Fibroblast of upper back skin (primary cell): ENCODE measurements at regions not wholly inside any gene's neighbourhood (a gene's known extent, or its start where the extent isn't known, plus 50 kb on each side); places are given as distances from the start of the nearest gene placed in this dataset.

ENCODE experiments used
- DNase-seq: peaks from one replicate; pipeline ENCODE4 v3.0.0-alpha.2; 2013

- no peak for DNase-seq
Measured at GRCh38 chr7:76149847-76150691, 51.6 kb upstream of the SRRM3 start.
